HFFc6 (cell line): ENCODE measurements at regions not wholly inside any gene's neighbourhood (a gene's known extent, or its start where the extent isn't known, plus 50 kb on each side); places are given as distances from the start of the nearest gene placed in this dataset.

Source experiments
- DNase-seq: peaks from one replicate; pipeline ENCODE4 v3.0.0-alpha.2; 2018
- H3K27ac Mint-ChIP-seq: 2 replicates; pipeline ENCODE4 v1.8.0; 2020; ENCODE audit warnings: mild to moderate bottlenecking, mixed read lengths
- H3K27me3 Mint-ChIP-seq: 2 replicates; pipeline ENCODE4 v1.8.0; 2021; ENCODE audit warnings: mild to moderate bottlenecking, moderate library complexity, mixed read lengths; ENCODE audit not compliant: insufficient read depth
- H3K36me3 Mint-ChIP-seq: 2 replicates; pipeline ENCODE4 v1.8.0; 2021; ENCODE audit warnings: low read depth, mixed read lengths
- H3K4me1 Mint-ChIP-seq: 2 replicates; pipeline ENCODE4 v1.8.0; 2020; ENCODE audit warnings: low read depth, mixed read lengths
- H3K4me3 Mint-ChIP-seq: 2 replicates; pipeline ENCODE4 v1.8.0; 2020; ENCODE audit warnings: mild to moderate bottlenecking, moderate library complexity, mixed read lengths
- H3K9me3 Mint-ChIP-seq: 2 replicates; pipeline ENCODE4 v1.8.0; 2020; ENCODE audit warnings: mild to moderate bottlenecking, mixed read lengths
- CTCF ChIP-seq: fragments of 200-600 bp; sonication (generic); IDR thresholded peaks from 2 replicates; pipeline ENCODE4 v1.5.0; 2021; ENCODE audit warnings: antibody characterized with exemption, mild to moderate bottlenecking

DNA sequence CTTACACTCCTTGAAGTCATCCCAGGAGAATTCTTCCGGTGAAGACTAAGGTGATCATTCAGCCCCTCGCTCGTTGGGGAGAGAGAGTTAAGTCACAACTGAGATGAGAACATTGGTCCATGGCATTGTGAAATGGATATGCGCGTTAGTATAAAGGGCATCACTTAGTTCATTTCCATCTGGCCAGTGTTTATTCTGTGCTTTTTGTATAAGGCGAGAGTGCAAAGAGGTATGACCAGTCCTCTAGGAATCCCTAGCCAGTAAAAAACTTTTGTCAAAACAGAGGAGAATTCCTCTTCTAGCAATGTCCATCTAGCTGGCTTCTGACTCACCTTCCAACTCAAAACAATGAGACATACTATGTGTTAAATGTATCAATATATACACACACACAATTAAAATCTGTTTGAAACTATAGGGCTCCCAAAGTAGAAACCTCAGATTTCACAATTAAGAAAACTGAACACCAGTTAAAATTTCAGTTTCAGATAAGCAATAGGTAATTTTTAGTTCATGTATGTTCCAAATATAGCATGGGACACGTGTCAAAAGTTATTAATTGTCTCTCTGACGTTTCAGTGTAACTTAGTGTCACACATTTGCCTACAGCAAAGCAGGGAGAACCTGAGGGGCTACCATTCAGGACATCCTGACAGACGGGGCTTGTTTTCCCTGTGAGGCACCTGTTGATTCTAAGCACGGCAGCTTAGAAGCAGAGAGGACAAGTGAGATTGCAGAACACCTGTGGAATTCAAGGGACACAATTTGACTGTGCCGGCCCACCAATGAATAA lies 158.9 kb downstream of the KLF6 start:
- no peaks in the 10 kb centered on the region for H3K36me3 Mint-ChIP-seq
- H3K4me3 Mint-ChIP-seq: peak overlapping the region; percentile 73; the same call in 1 of the 2 replicates
- H3K27ac Mint-ChIP-seq: peak overlapping the region; percentile 66
- H3K4me1 Mint-ChIP-seq: peaks cover 47% of the 10 kb centered on the region
- peaks cover 5% of the 10 kb centered on the region; the same call in 1 of the 2 replicates for H3K27me3 Mint-ChIP-seq
- DNase-seq: peak; percentile 78
- TF ChIP-seq CTCF: no peak
- H3K9me3 Mint-ChIP-seq: peaks cover under 1% of the 10 kb centered on the region; the same call in 1 of the 2 replicates

GRCh38 chr10:3624367-3624766 lies 160.6 kb downstream of the KLF6 start:
- Mint-ChIP-seq H3K4me3 (peak overlapping the region; percentile 73), H3K36me3 (peaks cover 10% of the 10 kb centered on the region)

GRCh38 chr10:3623746-3624145 lies 161.3 kb downstream of the KLF6 start:
- Mint-ChIP-seq H3K27me3 (peaks cover 5% of the 10 kb centered on the region; the same call in 1 of the 2 replicates), H3K4me3 (peak overlapping the region; percentile 73), H3K4me1 (peaks cover 47% of the 10 kb centered on the region), H3K9me3 (peaks cover 10% of the 10 kb centered on the region), H3K36me3 (peaks cover 10% of the 10 kb centered on the region), H3K27ac (peak overlapping the region; percentile 65)
- TF ChIP-seq CTCF: no peak
- peak; percentile 57 for DNase-seq

More at GRCh38 chr10:3624367-3624766, 160.6 kb downstream of the KLF6 start:
- H3K27ac Mint-ChIP-seq: peak overlapping the region; percentile 65
- peak; percentile 49 for DNase-seq
- peaks cover 5% of the 10 kb centered on the region; the same call in 1 of the 2 replicates for H3K27me3 Mint-ChIP-seq
- peaks cover 10% of the 10 kb centered on the region for H3K9me3 Mint-ChIP-seq
- H3K4me1 Mint-ChIP-seq: peaks cover 47% of the 10 kb centered on the region
- TF ChIP-seq CTCF: no peak

GRCh38 chr10:3622845-3623621 lies 162.0 kb downstream of the KLF6 start:
- TF ChIP-seq CTCF: no peak
- Mint-ChIP-seq H3K4me1 (peaks cover 47% of the 10 kb centered on the region), H3K27ac (peak overlapping the region; percentile 65), H3K4me3 (peak overlapping the region; percentile 73), H3K27me3 (peaks cover 5% of the 10 kb centered on the region; the same call in 1 of the 2 replicates), H3K36me3 (peaks cover 10% of the 10 kb centered on the region), H3K9me3 (peaks cover 10% of the 10 kb centered on the region)
- DNase-seq: peak; percentile 42

GRCh38 chr10:3622427-3622826 lies 162.6 kb downstream of the KLF6 start:
- no peak overlapping the region for H3K27ac Mint-ChIP-seq
- DNase-seq: no peak
- peaks cover 10% of the 10 kb centered on the region for H3K9me3 Mint-ChIP-seq
- peaks cover 5% of the 10 kb centered on the region; the same call in 1 of the 2 replicates for H3K27me3 Mint-ChIP-seq
- H3K36me3 Mint-ChIP-seq: peaks cover 10% of the 10 kb centered on the region
- peaks cover 47% of the 10 kb centered on the region for H3K4me1 Mint-ChIP-seq
- no peak for TF ChIP-seq CTCF
- H3K4me3 Mint-ChIP-seq: no peak overlapping the region
